Colonic mucosa (tissue), 4 donors: ENCODE measurements at regions not wholly inside any gene's neighbourhood (a gene's known extent, or its start where the extent isn't known, plus 50 kb on each side); places are given as distances from the start of the nearest gene placed in this dataset.
"Not testable (repeated sequence)": the region's sequence is repeated elsewhere in the genome, so short reads cannot be mapped to it uniquely, and the experiment has no call there.

Source experiments
- DNase-seq: peaks from one replicate; pipeline ENCODE4 v3.0.0-alpha.2; 2020
- H3K27ac ChIP-seq: fragments of 200-600 bp; one replicate; pipeline ENCODE4 v1.8.0; 2021
- H3K27me3 ChIP-seq: fragments of 200-600 bp; one replicate; pipeline ENCODE4 v1.8.0; 2021
- H3K36me3 ChIP-seq: fragments of 200-600 bp; one replicate; pipeline ENCODE4 v1.8.0; 2021
- H3K4me1 ChIP-seq: fragments of 200-600 bp; one replicate; pipeline ENCODE4 v1.8.0; 2021; ENCODE audit warnings: mild to moderate bottlenecking
- H3K4me3 ChIP-seq: fragments of 200-600 bp; one replicate; pipeline ENCODE4 v1.8.0; 2021
- H3K9ac ChIP-seq, 2 donors: one replicate each; pipeline ENCODE4 v1.7.0; 2013; ENCODE audit warnings: control low read depth in 2 of 2, low read depth in 2 of 2, low read length in 2 of 2
- H3K9me3 ChIP-seq: fragments of 200-600 bp; one replicate; pipeline ENCODE4 v1.8.0; 2021
- CTCF ChIP-seq: fragments of 200-600 bp; IDR thresholded peaks from one replicate; pipeline ENCODE4 v1.8.0; 2022; ENCODE audit warnings: antibody characterized with exemption, mild to moderate bottlenecking
- intact Hi-C: fragments of 100-400 bp; cut with DNase I; formaldehyde crosslinking; loops from one replicate; pipeline ENCODE4 v1.14.1; 2022
- donor health status: healthy.
- donor health status: DM: no; HTN: no; CAD: no.
- donor health status: DM: no; HTN: no; CAD: no.

GRCh38 chr12:100061814-100062213 is 77.1 kb upstream of the ANKS1B start:
- no peak for DNase-seq
- Histone ChIP-seq H3K4me3 (no peak overlapping the region), H3K9ac (no peak overlapping the region), H3K4me1 (no peaks in the 10 kb centered on the region), H3K36me3 (no peaks in the 10 kb centered on the region), H3K9me3 (no peaks in the 10 kb centered on the region), H3K27ac (no peak overlapping the region), H3K27me3 (no peaks in the 10 kb centered on the region)
- no peak for TF ChIP-seq CTCF
- intact Hi-C loops, result no loop called here

GRCh38 chr12:100058482-100059029 is 73.8 kb upstream of the ANKS1B start:
- H3K36me3 ChIP-seq, result peaks cover 6% of the 10 kb centered on the region
- no peaks in the 10 kb centered on the region for H3K27me3 ChIP-seq
- TF ChIP-seq CTCF, result no peak
- H3K27ac ChIP-seq, result no peak overlapping the region
- no peak overlapping the region for H3K4me3 ChIP-seq
- intact Hi-C loops, result no loop called here
- no peak for DNase-seq
- no peaks in the 10 kb centered on the region for H3K4me1 ChIP-seq
- no peak overlapping the region for H3K9ac ChIP-seq
- no peaks in the 10 kb centered on the region for H3K9me3 ChIP-seq

GRCh38 chr12:100046202-100046601 is 61.5 kb upstream of the ANKS1B start:
- H3K9me3 ChIP-seq, H3K27me3 ChIP-seq, H3K36me3 ChIP-seq, H3K4me3 ChIP-seq, DNase-seq, H3K27ac ChIP-seq, H3K9ac ChIP-seq, H3K4me1 ChIP-seq, intact Hi-C loops: not testable (repeated sequence)

GRCh38 chr12:100044266-100044665 is 59.5 kb upstream of the ANKS1B start:
- TF ChIP-seq CTCF, result no peak
- no peak for DNase-seq
- Histone ChIP-seq H3K27me3 (no peaks in the 10 kb centered on the region), H3K4me3 (no peak overlapping the region), H3K4me1 (no peaks in the 10 kb centered on the region), H3K27ac (no peak overlapping the region), H3K9ac (no peak overlapping the region), H3K36me3 (no peaks in the 10 kb centered on the region), H3K9me3 (no peaks in the 10 kb centered on the region)
- intact Hi-C loops, result no loop called here

GRCh38 chr12:100043631-100044030 is 58.9 kb upstream of the ANKS1B start:
- H3K36me3 ChIP-seq, result no peaks in the 10 kb centered on the region
- no peaks in the 10 kb centered on the region for H3K27me3 ChIP-seq
- no peaks in the 10 kb centered on the region for H3K9me3 ChIP-seq
- DNase-seq, result no peak
- H3K4me1 ChIP-seq, result no peaks in the 10 kb centered on the region
- TF ChIP-seq CTCF, result no peak
- H3K9ac ChIP-seq, result no peak overlapping the region
- intact Hi-C loops, result no loop called here
- no peak overlapping the region for H3K4me3 ChIP-seq
- no peak overlapping the region for H3K27ac ChIP-seq
